COLO829 (cell line): ENCODE measurements at regions not wholly inside any gene's neighbourhood (a gene's known extent, or its start where the extent isn't known, plus 50 kb on each side); places are given as distances from the start of the nearest gene placed in this dataset.
"Not testable (repeated sequence)": the region's sequence is repeated elsewhere in the genome, so short reads cannot be mapped to it uniquely, and the experiment has no call there.

Experiments
- DNase-seq: peaks from one replicate; pipeline ENCODE4 v3.0.0; 2012; ENCODE audit warnings: low spot score

- no peak for DNase-seq
Observed at GRCh38 chr16:72657164-72657563, 390.8 kb downstream of the ZFHX3 start.

GRCh38 chr16:72654535-72654934, 393.4 kb downstream of the ZFHX3 start:
- no peak for DNase-seq

- DNase-seq = no peak
Observed at GRCh38 chr16:72649254-72649944, 398.5 kb downstream of the ZFHX3 start.

- DNase-seq = no peak
Observed at GRCh38 chr16:72646615-72647014, 401.3 kb downstream of the ZFHX3 start.

- no peak for DNase-seq
Observed at GRCh38 chr16:72645538-72645937, 402.4 kb downstream of the ZFHX3 start.

- no peak for DNase-seq
Observed at GRCh38 chr16:72644911-72645310, 403.0 kb downstream of the ZFHX3 start.

- DNase-seq = no peak
Observed at GRCh38 chr16:72639494-72639893, 408.4 kb downstream of the ZFHX3 start.

GRCh38 chr16:72637306-72637705, 410.6 kb downstream of the ZFHX3 start:
- no peak for DNase-seq

GRCh38 chr16:72635694-72636093, 412.2 kb downstream of the ZFHX3 start:
- DNase-seq = no peak

- no peak for DNase-seq
Observed at GRCh38 chr16:72635104-72635503, 412.8 kb downstream of the ZFHX3 start.

- not testable (repeated sequence) for DNase-seq
Observed at GRCh38 chr16:72627182-72627896, 420.6 kb downstream of the ZFHX3 start.

GRCh38 chr16:72626623-72627022, 421.3 kb downstream of the ZFHX3 start:
- DNase-seq = no peak

- DNase-seq = no peak
Observed at GRCh38 chr16:72621651-72622050, 426.3 kb downstream of the ZFHX3 start.

GRCh38 chr16:72620853-72621252, 427.1 kb downstream of the ZFHX3 start:
- no peak for DNase-seq

- DNase-seq = no peak
Observed at GRCh38 chr16:72620348-72620747, 427.6 kb downstream of the ZFHX3 start.

- DNase-seq = no peak
Observed at GRCh38 chr16:72615856-72616255, 432.1 kb downstream of the ZFHX3 start.

GRCh38 chr16:72612718-72613117, 435.2 kb downstream of the ZFHX3 start:
- DNase-seq = no peak

- DNase-seq = no peak
Observed at GRCh38 chr16:72612256-72612655, 435.7 kb downstream of the ZFHX3 start.

GRCh38 chr16:72609933-72610332, 438.0 kb upstream of the PMFBP1 start:
- DNase-seq = no peak

- DNase-seq = no peak
Observed at GRCh38 chr16:72609066-72609465, 437.1 kb upstream of the PMFBP1 start.

- no peak for DNase-seq
Observed at GRCh38 chr16:72604375-72604774, 432.4 kb upstream of the PMFBP1 start.

- no peak for DNase-seq
Observed at GRCh38 chr16:72602499-72602898, 430.5 kb upstream of the PMFBP1 start.

- DNase-seq = no peak
Observed at GRCh38 chr16:72598696-72599095, 426.7 kb upstream of the PMFBP1 start.

GRCh38 chr16:72597938-72598337, 426.0 kb upstream of the PMFBP1 start:
- no peak for DNase-seq
